ENCODE measurements at regions not wholly inside any gene's neighbourhood (a gene's known extent, or its start where the extent isn't known, plus 50 kb on each side); places are given as distances from the start of the nearest gene placed in this dataset.
"Not testable (repeated sequence)": the region's sequence is repeated elsewhere in the genome, so short reads cannot be mapped to it uniquely, and the experiment has no call there.

- no peaks in the 10 kb centered on the region for H3K4me1 ChIP-seq (ENCODE audit: control insufficient read depth in 2 of 2, insufficient read depth in 2 of 2, low read length in 1 of 2)
- H3K4me3 ChIP-seq (ENCODE audit: low read depth in 1 of 2, low read length in 2 of 2) = no peak overlapping the region
- H3K9me3 ChIP-seq (ENCODE audit: control insufficient read depth in 2 of 2, insufficient read depth in 1 of 2, low read depth in 1 of 2, low read length in 1 of 2) = no peaks in the 10 kb centered on the region
- 83 to 90% methylated on average over 2 of the region's 2 CpGs for WGBS, 2 donors
- no peaks in the 10 kb centered on the region for H3K36me3 ChIP-seq (ENCODE audit: control insufficient read depth in 2 of 2, insufficient read depth in 2 of 2, low read length in 1 of 2)
- H3K27ac ChIP-seq (ENCODE audit: low read depth in 2 of 2, low read length in 1 of 2) = no peak overlapping the region
- no peaks in the 10 kb centered on the region for H3K27me3 ChIP-seq (ENCODE audit: control insufficient read depth in 1 of 2, insufficient read depth in 2 of 2, low read length in 2 of 2)
These were observed 854.3 kb downstream of the KCNA4 start for GRCh38 chr11:29162491-29162890.

- H3K27me3 ChIP-seq (ENCODE audit: control insufficient read depth in 1 of 2, insufficient read depth in 2 of 2, low read length in 2 of 2) = no peaks in the 10 kb centered on the region
- H3K4me1 ChIP-seq (ENCODE audit: control insufficient read depth in 2 of 2, insufficient read depth in 2 of 2, low read length in 1 of 2) = no peaks in the 10 kb centered on the region
- no peaks in the 10 kb centered on the region for H3K9me3 ChIP-seq (ENCODE audit: control insufficient read depth in 2 of 2, insufficient read depth in 1 of 2, low read depth in 1 of 2, low read length in 1 of 2)
- H3K36me3 ChIP-seq (ENCODE audit: control insufficient read depth in 2 of 2, insufficient read depth in 2 of 2, low read length in 1 of 2) = no peaks in the 10 kb centered on the region
- 70 to 74% methylated on average over 1 of the region's 1 CpG for WGBS, 2 donors
- no peak overlapping the region for H3K27ac ChIP-seq (ENCODE audit: low read depth in 2 of 2, low read length in 1 of 2)
- no peak overlapping the region for H3K4me3 ChIP-seq (ENCODE audit: low read depth in 1 of 2, low read length in 2 of 2)
These were observed 855.6 kb downstream of the KCNA4 start for GRCh38 chr11:29161191-29161590.

GRCh38 chr11:29159552-29160465 lies 857.0 kb downstream of the KCNA4 start:
- Histone ChIP-seq H3K9me3 (ENCODE audit: control insufficient read depth in 2 of 2, insufficient read depth in 1 of 2, low read depth in 1 of 2, low read length in 1 of 2) (no peaks in the 10 kb centered on the region), H3K27me3 (ENCODE audit: control insufficient read depth in 1 of 2, insufficient read depth in 2 of 2, low read length in 2 of 2) (no peaks in the 10 kb centered on the region), H3K36me3 (ENCODE audit: control insufficient read depth in 2 of 2, insufficient read depth in 2 of 2, low read length in 1 of 2) (no peaks in the 10 kb centered on the region), H3K4me3 (ENCODE audit: low read depth in 1 of 2, low read length in 2 of 2) (no peak overlapping the region), H3K4me1 (ENCODE audit: control insufficient read depth in 2 of 2, insufficient read depth in 2 of 2, low read length in 1 of 2) (no peaks in the 10 kb centered on the region), H3K27ac (ENCODE audit: low read depth in 2 of 2, low read length in 1 of 2) (no peak overlapping the region)
- 36 to 42% methylated on average over 6 of the region's 6 CpGs for WGBS, 2 donors

- no peaks in the 10 kb centered on the region for H3K9me3 ChIP-seq (ENCODE audit: control insufficient read depth in 2 of 2, insufficient read depth in 1 of 2, low read depth in 1 of 2, low read length in 1 of 2)
- no peaks in the 10 kb centered on the region for H3K27me3 ChIP-seq (ENCODE audit: control insufficient read depth in 1 of 2, insufficient read depth in 2 of 2, low read length in 2 of 2)
- no peak overlapping the region for H3K4me3 ChIP-seq (ENCODE audit: low read depth in 1 of 2, low read length in 2 of 2)
- H3K4me1 ChIP-seq (ENCODE audit: control insufficient read depth in 2 of 2, insufficient read depth in 2 of 2, low read length in 1 of 2) = no peaks in the 10 kb centered on the region
- H3K27ac ChIP-seq (ENCODE audit: low read depth in 2 of 2, low read length in 1 of 2) = no peak overlapping the region
- no peaks in the 10 kb centered on the region for H3K36me3 ChIP-seq (ENCODE audit: control insufficient read depth in 2 of 2, insufficient read depth in 2 of 2, low read length in 1 of 2)
- 65 to 76% methylated on average over 1 of the region's 1 CpG for WGBS, 2 donors
These were observed 863.8 kb downstream of the KCNA4 start for GRCh38 chr11:29153078-29153477.

- not testable (repeated sequence) for H3K27ac ChIP-seq (ENCODE audit: low read depth in 2 of 2, low read length in 1 of 2); H3K4me3 ChIP-seq (ENCODE audit: low read depth in 1 of 2, low read length in 2 of 2); H3K9me3 ChIP-seq (ENCODE audit: control insufficient read depth in 2 of 2, insufficient read depth in 1 of 2, low read depth in 1 of 2, low read length in 1 of 2); H3K4me1 ChIP-seq (ENCODE audit: control insufficient read depth in 2 of 2, insufficient read depth in 2 of 2, low read length in 1 of 2); H3K36me3 ChIP-seq (ENCODE audit: control insufficient read depth in 2 of 2, insufficient read depth in 2 of 2, low read length in 1 of 2); H3K27me3 ChIP-seq (ENCODE audit: control insufficient read depth in 1 of 2, insufficient read depth in 2 of 2, low read length in 2 of 2)
- 79 to 84% methylated on average over 1 of the region's 1 CpG for WGBS, 2 donors
These were observed 874.3 kb downstream of the KCNA4 start for GRCh38 chr11:29142573-29142972.

GRCh38 chr11:29135504-29135903 lies 881.3 kb downstream of the KCNA4 start:
- Histone ChIP-seq H3K27ac (ENCODE audit: low read depth in 2 of 2, low read length in 1 of 2) (no peak overlapping the region), H3K4me1 (ENCODE audit: control insufficient read depth in 2 of 2, insufficient read depth in 2 of 2, low read length in 1 of 2) (no peaks in the 10 kb centered on the region), H3K27me3 (ENCODE audit: control insufficient read depth in 1 of 2, insufficient read depth in 2 of 2, low read length in 2 of 2) (no peaks in the 10 kb centered on the region), H3K36me3 (ENCODE audit: control insufficient read depth in 2 of 2, insufficient read depth in 2 of 2, low read length in 1 of 2) (no peaks in the 10 kb centered on the region), H3K9me3 (ENCODE audit: control insufficient read depth in 2 of 2, insufficient read depth in 1 of 2, low read depth in 1 of 2, low read length in 1 of 2) (no peaks in the 10 kb centered on the region), H3K4me3 (ENCODE audit: low read depth in 1 of 2, low read length in 2 of 2) (no peak overlapping the region)
- 16 to 21% methylated on average over 1 of the region's 1 CpG for WGBS, 2 donors

GRCh38 chr11:29131055-29131454 lies 885.8 kb downstream of the KCNA4 start:
- Histone ChIP-seq H3K4me3 (ENCODE audit: low read depth in 1 of 2, low read length in 2 of 2) (no peak overlapping the region), H3K4me1 (ENCODE audit: control insufficient read depth in 2 of 2, insufficient read depth in 2 of 2, low read length in 1 of 2) (no peaks in the 10 kb centered on the region), H3K27ac (ENCODE audit: low read depth in 2 of 2, low read length in 1 of 2) (no peak overlapping the region), H3K27me3 (ENCODE audit: control insufficient read depth in 1 of 2, insufficient read depth in 2 of 2, low read length in 2 of 2) (no peaks in the 10 kb centered on the region), H3K9me3 (ENCODE audit: control insufficient read depth in 2 of 2, insufficient read depth in 1 of 2, low read depth in 1 of 2, low read length in 1 of 2) (no peaks in the 10 kb centered on the region), H3K36me3 (ENCODE audit: control insufficient read depth in 2 of 2, insufficient read depth in 2 of 2, low read length in 1 of 2) (no peaks in the 10 kb centered on the region)
- 94 to 95% methylated on average over 1 of the region's 1 CpG for WGBS, 2 donors

- Histone ChIP-seq H3K36me3 (ENCODE audit: control insufficient read depth in 2 of 2, insufficient read depth in 2 of 2, low read length in 1 of 2) (no peaks in the 10 kb centered on the region), H3K27me3 (ENCODE audit: control insufficient read depth in 1 of 2, insufficient read depth in 2 of 2, low read length in 2 of 2) (no peaks in the 10 kb centered on the region), H3K4me1 (ENCODE audit: control insufficient read depth in 2 of 2, insufficient read depth in 2 of 2, low read length in 1 of 2) (no peaks in the 10 kb centered on the region), H3K9me3 (ENCODE audit: control insufficient read depth in 2 of 2, insufficient read depth in 1 of 2, low read depth in 1 of 2, low read length in 1 of 2) (no peaks in the 10 kb centered on the region), H3K4me3 (ENCODE audit: low read depth in 1 of 2, low read length in 2 of 2) (no peak overlapping the region), H3K27ac (ENCODE audit: low read depth in 2 of 2, low read length in 1 of 2) (no peak overlapping the region)
- 28 to 43% methylated on average over 1 of the region's 1 CpG for WGBS, 2 donors
These were observed 887.0 kb downstream of the KCNA4 start for GRCh38 chr11:29129844-29130243.

- Histone ChIP-seq H3K36me3 (ENCODE audit: control insufficient read depth in 2 of 2, insufficient read depth in 2 of 2, low read length in 1 of 2) (no peaks in the 10 kb centered on the region), H3K27ac (ENCODE audit: low read depth in 2 of 2, low read length in 1 of 2) (no peak overlapping the region), H3K4me3 (ENCODE audit: low read depth in 1 of 2, low read length in 2 of 2) (no peak overlapping the region), H3K27me3 (ENCODE audit: control insufficient read depth in 1 of 2, insufficient read depth in 2 of 2, low read length in 2 of 2) (no peaks in the 10 kb centered on the region), H3K4me1 (ENCODE audit: control insufficient read depth in 2 of 2, insufficient read depth in 2 of 2, low read length in 1 of 2) (no peaks in the 10 kb centered on the region), H3K9me3 (ENCODE audit: control insufficient read depth in 2 of 2, insufficient read depth in 1 of 2, low read depth in 1 of 2, low read length in 1 of 2) (no peaks in the 10 kb centered on the region)
These were observed 889.4 kb downstream of the KCNA4 start for GRCh38 chr11:29127461-29127860.

GRCh38 chr11:29125606-29126005 lies 891.2 kb downstream of the KCNA4 start:
- no peaks in the 10 kb centered on the region for H3K9me3 ChIP-seq (ENCODE audit: control insufficient read depth in 2 of 2, insufficient read depth in 1 of 2, low read depth in 1 of 2, low read length in 1 of 2)
- no peaks in the 10 kb centered on the region for H3K4me1 ChIP-seq (ENCODE audit: control insufficient read depth in 2 of 2, insufficient read depth in 2 of 2, low read length in 1 of 2)
- no peaks in the 10 kb centered on the region for H3K36me3 ChIP-seq (ENCODE audit: control insufficient read depth in 2 of 2, insufficient read depth in 2 of 2, low read length in 1 of 2)

More at GRCh38 chr11:29125606-29126005, 891.2 kb downstream of the KCNA4 start:
- Histone ChIP-seq H3K27ac (ENCODE audit: low read depth in 2 of 2, low read length in 1 of 2) (no peak overlapping the region), H3K27me3 (ENCODE audit: control insufficient read depth in 1 of 2, insufficient read depth in 2 of 2, low read length in 2 of 2) (no peaks in the 10 kb centered on the region), H3K4me3 (ENCODE audit: low read depth in 1 of 2, low read length in 2 of 2) (no peak overlapping the region)

All from esophagus (tissue), 2 donors.